DMS53 treated with DMSO at 0.1 percent for 48 hours (cell line): ENCODE measurements at regions not wholly inside any gene's neighbourhood (a gene's known extent, or its start where the extent isn't known, plus 50 kb on each side); places are given as distances from the start of the nearest gene placed in this dataset.
"Not testable (repeated sequence)": the region's sequence is repeated elsewhere in the genome, so short reads cannot be mapped to it uniquely, and the experiment has no call there.

Experiments used
- DNase-seq: peaks from one replicate; lab custom pipeline; 2025; ENCODE audit not compliant: unreplicated experiment; lab: John Stamatoyannopoulos, UW

GRCh38 chr2:129193961-129194360, 785.5 kb upstream of the RAB6C start:
- no peak for DNase-seq

DNA sequence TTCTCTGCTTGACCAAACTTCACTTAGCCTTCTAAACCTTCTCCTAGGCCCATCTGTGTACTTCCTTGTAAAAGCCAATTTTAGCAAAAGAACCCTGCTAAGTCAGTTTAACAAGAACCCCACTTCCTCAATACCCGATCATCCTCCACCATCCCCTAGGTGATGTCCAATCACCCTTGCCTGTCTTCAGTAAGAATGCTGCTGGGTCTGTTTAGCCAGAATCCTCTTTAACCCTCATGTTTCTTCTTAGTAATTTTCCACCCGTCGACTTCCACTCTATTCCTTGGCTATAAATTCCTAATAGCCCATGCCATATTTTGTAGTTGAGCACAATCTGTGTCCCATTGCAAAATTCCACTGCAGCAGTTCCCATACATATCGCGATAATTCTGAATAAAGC, 780.0 kb upstream of the RAB6C start:
- DNase-seq: no peak

DNA sequence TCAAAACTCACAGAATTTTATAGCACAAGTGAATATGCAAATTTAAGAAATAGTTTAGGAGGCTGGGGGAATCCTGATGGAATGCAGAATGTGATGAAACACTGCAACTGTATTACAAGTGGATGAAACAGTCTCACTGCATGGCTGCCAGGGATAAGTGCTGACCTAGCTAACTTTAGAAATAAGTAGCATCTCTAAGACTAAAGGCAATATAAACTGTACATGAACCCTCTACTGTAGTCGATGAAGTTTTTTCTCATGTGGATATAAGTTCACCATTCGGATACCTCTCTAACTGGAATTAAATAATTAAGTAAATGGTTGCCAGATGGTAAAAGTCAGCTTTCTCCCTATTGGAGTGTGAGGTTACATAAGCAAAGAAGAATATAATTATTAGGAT, 777.8 kb upstream of the RAB6C start:
- no peak for DNase-seq

DNA sequence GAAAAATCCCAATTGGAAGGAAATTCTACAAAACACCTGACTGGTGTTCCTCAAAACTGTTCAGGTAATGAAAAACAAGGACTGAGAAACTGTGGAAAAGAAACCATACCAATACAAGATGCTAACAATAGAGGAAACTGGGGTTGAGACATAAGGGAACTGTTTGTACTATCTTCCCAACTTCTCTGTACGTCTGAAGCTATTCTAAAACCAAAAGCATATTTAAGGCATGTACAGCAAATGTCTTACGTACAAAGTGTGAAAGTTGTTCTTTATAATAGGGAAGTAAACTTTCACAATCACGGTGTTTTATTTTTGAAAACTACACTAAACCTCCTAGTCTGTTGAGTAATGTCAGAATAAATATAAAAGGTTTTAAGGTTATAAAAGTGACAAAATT, 776.1 kb upstream of the RAB6C start:
- no peak for DNase-seq

GRCh38 chr2:129204581-129204980, 774.9 kb upstream of the RAB6C start:
- DNase-seq: not testable (repeated sequence)

- DNase-seq: no peak
Measured at GRCh38 chr2:129205176-129205575, 774.3 kb upstream of the RAB6C start.

GRCh38 chr2:129205766-129206165, 773.7 kb upstream of the RAB6C start:
- no peak for DNase-seq

DNA sequence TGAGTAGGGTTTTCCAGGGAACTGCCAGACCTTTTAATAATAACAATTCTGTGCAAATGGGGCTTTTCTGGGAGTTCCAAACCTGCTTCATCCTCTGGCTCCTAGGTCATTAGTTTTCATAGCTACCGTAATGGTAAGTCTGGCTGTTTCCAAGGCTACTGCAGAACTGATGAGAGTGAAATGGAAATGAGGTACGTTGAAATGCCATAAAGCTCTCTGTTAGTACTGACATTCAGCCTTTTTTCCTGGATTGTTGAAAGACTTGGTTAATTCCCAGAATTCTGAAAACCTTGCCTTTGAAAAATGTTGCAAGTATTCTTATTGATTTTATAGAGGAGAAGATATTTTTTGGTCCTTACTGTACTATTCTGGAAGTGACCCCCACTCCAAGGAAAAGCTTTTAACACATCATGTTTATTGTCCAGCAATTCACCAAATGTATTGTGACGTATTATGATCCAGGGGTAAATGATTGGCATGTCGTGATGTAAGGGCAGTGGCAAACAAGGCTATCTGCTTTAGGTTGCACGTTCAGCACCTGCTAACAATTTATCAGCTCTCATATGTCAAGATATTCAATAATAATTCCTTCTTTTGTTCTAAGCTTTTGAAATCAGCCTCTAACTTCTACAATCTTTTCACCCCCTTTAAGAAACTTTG, 767.0 kb upstream of the RAB6C start:
- no peak for DNase-seq

GRCh38 chr2:129224022-129224421, 755.4 kb upstream of the RAB6C start:
- DNase-seq: no peak

DNA sequence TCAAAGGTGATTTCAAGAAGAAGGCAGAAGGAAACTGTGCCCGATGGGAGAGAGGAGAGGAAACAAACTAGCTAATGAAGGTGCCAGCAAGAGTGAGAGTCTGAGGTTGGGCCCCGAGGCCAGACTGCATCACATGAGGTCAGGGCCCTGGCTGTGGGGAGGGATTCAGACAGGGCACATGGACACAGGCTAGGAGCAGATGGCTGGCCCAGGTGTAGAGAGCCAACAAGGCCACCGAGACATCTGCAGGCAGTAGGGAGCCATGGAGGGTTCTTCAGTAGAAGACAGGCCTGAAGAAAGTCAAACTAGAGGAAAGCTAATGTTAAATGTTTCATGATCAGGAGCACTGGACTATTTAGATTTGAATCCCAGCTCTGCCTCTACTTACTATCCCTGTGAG, 755.0 kb upstream of the RAB6C start:
- DNase-seq: no peak

GRCh38 chr2:129229196-129229595, 750.3 kb upstream of the RAB6C start:
- DNase-seq: no peak

DNA sequence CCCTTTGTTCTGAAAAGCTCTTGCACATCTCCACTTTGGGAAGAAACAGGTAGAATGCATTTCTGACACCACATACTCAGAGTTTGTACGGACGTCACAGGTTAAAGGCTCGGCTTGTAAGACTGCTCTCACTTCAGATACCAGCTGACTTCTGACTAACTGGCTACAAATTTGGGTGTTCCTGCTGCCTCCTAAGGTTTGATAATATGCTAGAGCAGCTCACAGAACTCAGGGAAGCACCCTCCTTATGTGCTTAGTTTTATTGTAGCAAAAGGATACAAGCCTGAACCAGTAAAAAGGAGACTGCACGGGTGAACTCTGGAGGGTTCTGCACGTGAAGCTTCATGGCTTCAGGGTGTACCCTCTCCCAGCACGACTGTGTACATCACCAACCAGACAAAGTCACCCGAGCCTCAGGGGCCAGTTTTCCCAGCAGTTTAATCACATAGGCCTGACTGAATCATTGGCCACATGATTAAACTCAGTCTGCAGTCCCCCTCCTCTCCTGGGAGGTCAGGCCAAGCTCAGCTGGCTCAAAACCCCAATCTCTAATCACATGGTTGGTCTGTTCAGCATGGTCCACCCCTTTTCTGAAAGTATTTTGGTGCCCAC, 749.5 kb upstream of the RAB6C start:
- DNase-seq: no peak

DNA sequence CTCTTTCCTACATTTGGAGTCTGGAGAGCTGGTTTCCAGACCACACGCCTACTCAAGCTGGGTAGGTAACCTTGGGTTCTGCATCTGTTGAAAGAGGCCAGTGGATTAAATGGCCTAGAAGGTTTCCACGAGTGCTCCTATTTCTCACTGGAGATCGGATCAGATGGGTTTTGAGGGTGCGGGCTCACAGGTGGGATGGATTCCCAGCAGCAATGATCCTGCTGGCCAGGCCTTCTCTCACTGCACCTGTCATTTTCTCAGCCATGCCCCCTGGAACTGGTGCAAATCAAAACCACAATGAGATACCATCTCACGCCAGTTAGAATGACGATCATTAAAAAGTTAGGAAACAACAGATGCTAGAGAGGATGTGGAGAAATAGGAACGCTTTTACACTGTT, 747.5 kb upstream of the RAB6C start:
- DNase-seq: no peak

- DNase-seq: no peak
Measured at GRCh38 chr2:129233166-129233565, 746.3 kb upstream of the RAB6C start.

DNA sequence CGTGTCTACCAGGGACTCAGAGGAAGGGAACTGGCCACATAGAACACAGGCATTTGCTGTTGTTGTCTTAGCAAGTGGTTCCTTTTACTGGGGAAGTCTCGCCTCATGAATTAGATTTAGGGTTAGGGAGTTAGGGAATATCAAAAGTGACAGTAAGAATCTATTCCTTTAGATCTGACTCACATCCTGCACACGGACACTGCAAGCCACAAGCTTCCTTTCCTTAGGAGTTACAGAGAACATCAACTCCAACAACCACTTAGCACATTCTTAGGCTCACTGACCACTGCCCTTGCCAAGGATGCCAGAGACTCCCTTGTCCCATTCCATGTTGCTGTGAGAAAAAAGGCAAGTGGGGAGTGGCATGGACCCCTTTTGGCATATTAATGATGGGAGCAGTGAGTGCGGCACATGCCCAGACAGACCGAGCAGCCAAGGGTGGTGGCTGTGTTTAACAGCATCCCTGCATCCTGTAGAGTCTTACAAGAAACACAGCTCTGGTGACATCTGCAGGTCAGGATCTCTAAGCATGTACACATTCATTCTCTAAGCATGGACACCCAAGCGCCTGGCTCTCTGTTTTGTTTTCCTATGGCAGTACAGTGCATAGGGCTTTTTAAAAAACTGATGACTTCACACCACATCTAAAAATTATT, 745.6 kb upstream of the RAB6C start:
- no peak for DNase-seq

DNA sequence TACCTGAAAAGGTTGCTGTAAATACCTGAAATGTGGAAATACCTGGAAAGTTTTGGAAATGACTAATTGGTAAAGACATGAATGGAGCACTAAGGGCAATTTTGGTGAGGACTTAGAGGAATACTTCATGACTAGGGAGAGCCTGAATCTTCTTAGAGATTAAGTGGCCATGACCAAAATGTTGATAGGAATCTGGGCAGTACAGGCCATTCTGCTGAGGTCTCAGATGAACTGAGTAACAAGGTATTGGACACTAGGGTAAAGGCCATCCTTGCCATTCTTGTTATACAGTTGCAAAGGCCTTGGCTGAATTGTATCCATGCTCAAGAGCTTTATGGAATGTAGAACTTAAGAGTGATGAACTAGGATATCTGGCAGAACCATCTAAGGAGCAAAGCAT, 742.9 kb upstream of the RAB6C start:
- DNase-seq: no peak

- DNase-seq: no peak
Measured at GRCh38 chr2:129237966-129238725, 741.3 kb upstream of the RAB6C start.

DNA sequence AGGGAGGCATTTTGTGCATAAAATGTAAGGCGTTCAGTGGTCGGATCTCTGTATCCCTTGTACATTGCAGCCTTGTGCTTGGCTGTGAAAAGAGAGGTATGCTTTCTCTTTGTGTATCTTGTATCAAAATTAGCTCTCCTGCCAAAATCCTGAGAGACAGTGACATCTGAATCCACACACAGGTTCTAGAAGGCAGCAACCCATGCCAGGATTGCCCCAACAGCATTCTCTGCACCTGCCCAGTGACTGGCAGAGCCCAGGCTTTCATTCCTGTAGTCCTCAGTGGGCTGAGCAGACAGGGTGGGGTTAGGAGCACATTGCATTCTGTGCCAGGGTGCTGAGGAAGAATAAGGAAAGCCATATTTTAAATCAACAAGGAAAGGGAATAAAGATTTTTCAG, 740.3 kb upstream of the RAB6C start:
- no peak for DNase-seq

DNA sequence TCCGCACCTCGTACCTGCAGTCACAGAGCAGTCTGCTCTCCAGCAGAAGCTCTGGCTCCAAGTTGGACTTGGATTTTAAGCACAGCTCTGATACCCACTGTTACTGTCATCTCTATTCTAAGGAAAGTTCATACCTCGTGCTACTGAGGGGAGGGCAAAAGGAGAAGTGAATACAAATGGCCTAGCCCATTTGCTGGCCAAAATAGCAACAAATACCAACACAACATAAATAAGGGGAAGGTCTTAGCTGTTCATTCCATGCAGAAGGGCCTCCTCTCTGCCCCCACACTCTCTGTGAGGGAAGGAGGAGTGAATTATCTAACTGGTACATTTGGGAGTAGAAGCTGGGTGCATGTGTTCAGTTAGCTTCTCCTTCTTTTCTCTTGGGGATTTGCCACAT, 739.4 kb upstream of the RAB6C start:
- DNase-seq: no peak

- no peak for DNase-seq
Measured at GRCh38 chr2:129242269-129242668, 737.2 kb upstream of the RAB6C start.

GRCh38 chr2:129247751-129248150, 731.7 kb upstream of the RAB6C start:
- DNase-seq: no peak

DNA sequence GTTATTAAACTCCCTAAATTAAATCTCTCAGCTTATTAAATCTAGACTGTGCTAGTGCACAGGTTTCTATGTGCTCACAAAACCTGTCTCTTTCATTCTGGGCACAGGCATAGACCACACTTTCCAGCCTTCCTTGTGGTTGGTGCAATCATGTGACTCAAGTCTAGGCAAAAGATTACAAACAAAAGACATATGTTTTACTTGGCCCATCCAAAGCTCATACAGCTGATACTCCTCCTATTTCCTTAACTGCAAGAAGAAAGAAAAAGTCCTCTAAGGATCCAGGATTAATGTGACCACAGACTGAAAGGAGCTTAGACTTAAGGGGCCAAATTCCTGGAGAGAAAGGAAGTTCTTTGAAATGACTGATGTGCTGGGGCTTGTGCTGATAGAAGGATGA, 731.3 kb upstream of the RAB6C start:
- no peak for DNase-seq
